GM19099 (cell line): ENCODE measurements at regions not wholly inside any gene's neighbourhood (a gene's known extent, or its start where the extent isn't known, plus 50 kb on each side); places are given as distances from the start of the nearest gene placed in this dataset.
A peak's percentile ranks its signal among the peaks of the same experiment; 100 is the strongest.

Experiments
- POLR2A ChIP-seq: IDR thresholded peaks from 3 replicates; pipeline ENCODE4 v1.6.1; 2011; ENCODE audit warnings: low read depth; ENCODE audit not compliant: insufficient read length; ENCODE audit errors: extremely low read depth

GRCh38 chrX:124190440-124190839 is 142.0 kb upstream of the TEX13D start:
- TF ChIP-seq POLR2A = no peak

- no peak for TF ChIP-seq POLR2A
Measured at GRCh38 chrX:124194199-124194598, 138.3 kb upstream of the TEX13D start.

GRCh38 chrX:124194901-124195300 is 137.6 kb upstream of the TEX13D start:
- TF ChIP-seq POLR2A = no peak

- TF ChIP-seq POLR2A = no peak
Measured at GRCh38 chrX:124203311-124203710, 129.1 kb upstream of the TEX13D start.

GRCh38 chrX:124208660-124209059 is 123.8 kb upstream of the TEX13D start:
- no peak for TF ChIP-seq POLR2A

- no peak for TF ChIP-seq POLR2A
Measured at GRCh38 chrX:124209792-124210576, 122.5 kb upstream of the TEX13D start.

GRCh38 chrX:124211312-124211942 is 121.0 kb upstream of the TEX13D start:
- no peak for TF ChIP-seq POLR2A

- TF ChIP-seq POLR2A = no peak
Measured at GRCh38 chrX:124212622-124213021, 119.8 kb upstream of the TEX13D start.

GRCh38 chrX:124215786-124216185 is 116.7 kb upstream of the TEX13D start:
- no peak for TF ChIP-seq POLR2A

GRCh38 chrX:124216396-124217115 is 115.9 kb upstream of the TEX13D start:
- TF ChIP-seq POLR2A = no peak

- peak; percentile 52 for TF ChIP-seq POLR2A
Measured at GRCh38 chrX:124217304-124218251, 114.9 kb upstream of the TEX13D start.

GRCh38 chrX:124223524-124223923 is 108.9 kb upstream of the TEX13D start:
- TF ChIP-seq POLR2A = no peak

- TF ChIP-seq POLR2A = no peak
Measured at GRCh38 chrX:124224528-124224927, 107.9 kb upstream of the TEX13D start.

- TF ChIP-seq POLR2A = no peak
Measured at GRCh38 chrX:124226129-124226528, 106.3 kb upstream of the TEX13D start.

GRCh38 chrX:124228849-124229248 is 103.6 kb upstream of the TEX13D start:
- no peak for TF ChIP-seq POLR2A
